GM18508 (cell line): ENCODE measurements at regions not wholly inside any gene's neighbourhood (a gene's known extent, or its start where the extent isn't known, plus 50 kb on each side); places are given as distances from the start of the nearest gene placed in this dataset.

Experiments
- ATAC-seq: cut with Tn5 transposase; IDR thresholded peaks from one replicate; pipeline ENCODE4 v1.9.1; 2021; ENCODE audit warnings: moderate number of reproducible peaks; ENCODE audit not compliant: insufficient read depth, unreplicated experiment

DNA sequence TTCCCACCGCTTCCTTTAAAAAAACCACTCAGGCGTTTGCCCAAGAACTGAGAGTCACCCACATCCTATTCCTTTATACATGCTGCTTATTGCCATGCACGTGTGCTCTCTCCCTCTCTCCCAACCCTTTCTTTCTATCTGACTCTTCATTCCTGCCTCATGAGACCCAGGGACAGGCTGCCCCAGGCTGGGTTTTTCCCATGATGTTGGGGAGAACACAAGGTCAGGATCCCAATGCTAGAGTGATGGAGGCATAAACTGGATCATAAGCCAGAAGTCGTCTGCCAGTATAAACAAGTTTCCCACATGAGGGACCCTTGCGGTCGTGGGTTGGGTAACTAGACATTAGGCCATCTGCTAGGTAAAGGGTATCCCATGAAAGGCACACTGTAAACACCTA, 64.9 kb downstream of the CD2 start:
- no peak for ATAC-seq

DNA sequence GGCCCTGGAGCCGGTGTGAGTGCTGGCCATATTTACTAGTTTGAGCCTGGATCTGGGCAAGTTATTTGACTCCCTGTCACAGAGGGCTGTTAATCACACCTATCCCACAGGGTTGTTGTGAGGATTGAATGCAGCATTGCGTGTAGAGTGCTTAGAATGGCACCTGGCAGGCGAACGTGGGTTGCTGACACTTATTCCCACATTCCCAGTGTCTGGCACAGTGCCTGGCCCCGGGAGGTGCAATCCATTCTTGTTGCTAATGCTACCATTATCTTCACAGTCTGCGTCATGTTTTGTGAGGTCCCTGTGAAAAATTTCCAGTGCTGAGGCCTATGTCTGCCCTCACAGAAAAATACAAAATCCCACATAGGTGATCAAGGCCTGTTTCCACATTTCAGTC, 66.1 kb downstream of the CD2 start:
- ATAC-seq = no peak

DNA sequence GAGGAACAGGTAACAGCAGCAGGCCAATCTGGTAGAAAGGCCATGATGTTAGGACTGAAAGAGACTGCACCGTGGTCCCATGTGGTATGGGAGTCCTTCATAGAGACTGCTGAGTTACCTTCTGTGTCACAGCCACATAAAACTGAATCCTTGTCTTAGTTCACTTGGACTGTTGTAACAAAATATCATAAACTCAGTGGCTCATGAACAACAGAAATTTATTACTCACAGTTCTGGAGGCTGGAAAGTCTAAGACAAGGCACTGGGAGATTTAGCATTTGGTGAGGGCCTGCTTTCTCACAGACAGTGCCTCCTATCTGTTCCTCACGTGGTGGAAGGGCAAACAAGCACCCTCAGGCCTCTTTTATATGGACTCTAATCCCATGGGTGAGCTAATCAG, 67.5 kb downstream of the CD2 start:
- no peak for ATAC-seq

DNA sequence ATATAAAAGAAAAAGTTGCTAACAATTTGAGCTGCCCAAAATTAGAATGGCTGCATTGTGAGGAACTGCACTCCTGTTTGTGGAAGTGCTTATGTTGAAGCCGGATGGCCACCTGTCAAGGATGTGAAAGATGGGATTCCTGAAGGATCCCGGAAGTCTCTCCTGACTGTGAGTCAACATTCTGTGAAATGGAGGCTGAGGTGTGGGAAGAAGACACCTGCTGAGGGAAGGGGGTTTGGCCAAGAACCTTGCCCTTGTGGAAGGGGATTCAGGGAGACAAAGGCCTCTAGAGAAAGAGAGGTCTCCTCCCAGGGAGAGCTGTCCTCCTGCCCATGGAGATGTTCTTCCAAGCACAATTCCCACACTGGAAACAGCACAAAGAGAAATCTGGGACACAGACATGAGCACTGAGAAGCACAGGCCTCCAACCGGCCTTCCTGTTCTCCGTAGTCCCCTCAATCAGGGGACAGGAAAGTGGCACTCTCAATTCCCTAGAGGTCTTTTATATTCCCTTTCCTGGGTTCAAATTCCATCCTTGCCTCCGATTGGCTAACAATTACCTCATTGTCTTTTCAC, 70.5 kb downstream of the CD2 start:
- ATAC-seq = no peak

DNA sequence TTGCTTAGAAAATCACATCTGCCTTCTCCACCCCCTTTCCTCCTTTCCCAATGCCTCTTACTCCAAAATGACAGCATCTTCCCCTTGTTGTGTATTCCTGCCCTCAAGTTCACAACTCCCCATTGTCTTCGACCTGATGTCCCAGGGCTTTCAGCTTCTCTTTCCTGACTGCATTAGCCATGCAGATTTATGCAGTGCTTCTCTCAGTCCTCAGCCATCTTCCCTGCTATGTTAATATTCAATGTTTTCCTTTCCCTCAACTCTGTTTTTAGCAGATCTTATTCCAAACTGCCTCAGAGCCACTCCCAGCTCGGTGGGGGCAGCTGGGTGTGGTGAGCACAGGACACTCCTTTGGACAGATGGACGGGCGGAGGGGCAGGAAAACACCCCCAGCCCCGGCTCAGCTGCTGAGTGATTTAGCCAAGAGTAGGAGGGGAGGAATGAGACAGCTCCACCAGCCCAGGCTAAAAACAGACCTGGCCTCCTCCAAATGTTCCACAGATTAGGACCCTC, 71.0 kb downstream of the CD2 start:
- ATAC-seq = no peak

DNA sequence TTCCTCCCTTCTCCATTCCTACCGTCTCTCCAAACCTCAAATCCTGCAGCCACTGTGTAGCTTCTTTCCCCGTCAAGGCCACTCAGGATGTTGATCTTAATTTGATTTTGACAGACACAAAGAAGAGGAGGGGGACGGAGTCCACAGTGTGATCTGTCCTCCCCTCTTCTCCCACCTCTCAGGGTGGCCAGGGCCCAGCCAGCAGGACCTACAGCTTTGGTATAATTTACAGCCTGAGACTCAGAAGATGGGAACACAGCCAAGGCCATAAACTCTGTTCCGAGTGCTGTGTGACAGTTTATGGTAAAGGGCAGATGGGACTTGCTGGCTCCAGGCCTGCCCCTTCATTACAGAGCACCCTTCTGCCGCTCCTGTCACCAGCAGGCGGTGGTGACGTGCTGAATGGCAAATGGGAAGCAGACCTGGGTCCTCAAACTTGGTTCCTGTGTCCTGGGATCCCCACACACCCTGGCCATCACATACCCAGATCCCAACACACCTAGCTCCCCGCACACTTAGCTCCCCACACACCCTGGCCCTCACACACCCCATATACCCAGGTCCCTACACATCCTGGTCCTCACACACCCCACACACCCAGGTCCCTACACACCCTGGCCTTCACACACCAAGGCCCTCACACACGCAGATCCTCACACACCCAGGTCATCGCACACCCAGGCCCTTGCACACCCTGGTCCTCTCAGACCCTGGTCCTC, 71.6 kb downstream of the CD2 start:
- no peak for ATAC-seq

DNA sequence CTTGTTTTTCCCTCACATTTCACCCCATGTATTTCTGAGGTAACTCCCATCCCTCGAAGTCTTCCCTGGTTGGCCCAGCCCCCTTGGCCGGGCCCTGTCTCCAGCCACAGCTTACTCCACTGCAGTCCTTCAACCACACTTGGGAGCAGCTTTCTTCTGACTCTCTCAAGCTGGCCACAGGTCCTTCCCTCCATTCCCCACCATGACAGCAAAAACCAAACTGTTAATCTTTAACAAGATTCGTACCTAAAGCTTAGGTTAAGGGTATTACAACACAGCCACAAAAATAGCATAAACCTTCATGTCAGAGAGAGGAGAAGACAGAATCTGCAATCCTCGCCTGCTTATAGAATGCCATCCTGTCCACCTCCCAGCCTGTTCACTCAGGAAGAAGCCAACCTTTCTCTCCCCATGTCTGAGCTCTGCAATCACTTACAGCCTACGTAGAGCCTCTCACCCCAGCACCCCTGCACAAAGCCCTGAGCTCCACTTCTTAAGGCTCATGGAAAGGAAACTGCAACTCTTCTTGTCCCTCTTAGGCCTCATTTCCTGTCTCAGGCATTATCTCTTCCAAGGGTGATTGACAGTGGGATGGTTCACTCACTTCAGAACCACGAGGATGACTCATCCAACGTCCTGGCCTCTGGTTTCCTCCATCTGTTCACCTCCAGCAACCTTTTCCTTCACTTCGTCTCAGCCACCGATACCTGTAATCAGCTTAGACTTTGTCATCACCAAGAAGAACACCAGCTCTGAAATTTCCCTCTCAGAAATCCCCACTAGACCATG, 72.8 kb downstream of the CD2 start:
- peak; percentile 78 for ATAC-seq

DNA sequence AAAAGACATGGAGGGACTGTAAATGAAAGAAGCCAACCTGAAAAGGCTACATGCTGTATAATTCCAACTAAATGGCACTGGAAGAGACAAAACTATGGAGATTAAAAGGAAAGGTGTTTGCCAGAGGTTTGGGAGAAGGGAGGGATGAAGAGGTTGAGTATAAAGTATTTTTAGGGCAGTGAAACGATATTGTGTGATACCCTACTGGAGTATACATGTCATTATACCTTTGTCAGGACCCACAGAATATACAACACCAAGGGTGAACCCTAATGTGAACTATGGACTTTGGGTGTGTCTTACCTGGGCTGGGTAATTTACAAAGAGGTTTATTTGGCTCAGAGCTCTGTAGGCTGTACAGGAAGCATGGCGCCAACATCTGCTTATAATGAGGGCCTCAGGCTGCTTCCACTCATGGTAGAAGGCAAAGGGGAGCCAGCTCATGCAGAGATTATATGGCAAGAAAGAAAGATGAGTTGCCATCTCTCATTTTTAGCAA, 73.4 kb downstream of the CD2 start:
- ATAC-seq = no peak

DNA sequence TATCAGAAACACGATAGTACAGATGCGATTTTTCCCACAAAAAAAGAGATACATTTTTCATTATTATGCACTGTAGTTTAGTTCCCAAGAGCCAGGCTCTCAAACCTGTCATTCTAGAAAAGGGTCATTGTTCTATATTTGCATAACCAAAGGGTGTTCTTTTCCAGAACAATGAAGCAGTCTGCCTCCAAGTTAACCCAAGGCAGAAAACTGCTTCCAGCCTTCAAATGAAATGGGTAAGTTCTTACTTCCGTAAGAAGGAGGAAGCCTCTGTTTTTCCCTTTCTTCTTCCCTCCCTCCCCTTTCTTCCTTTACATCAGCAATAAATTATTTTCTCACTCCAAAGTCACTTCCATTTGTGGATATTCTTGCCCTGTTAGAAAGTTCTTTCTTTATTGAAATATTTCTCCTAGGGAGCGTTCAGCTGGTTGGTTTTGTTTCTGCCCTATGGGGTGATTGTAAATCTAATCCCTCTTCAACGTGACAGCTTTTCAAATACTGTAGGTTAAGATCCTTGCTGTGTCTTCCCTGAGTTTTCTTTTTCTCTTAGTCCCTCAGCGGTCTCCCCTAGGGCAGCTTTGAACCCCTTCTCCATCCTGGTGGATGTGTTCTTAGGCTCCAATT, 77.3 kb upstream of the PTGFRN start:
- no peak for ATAC-seq

DNA sequence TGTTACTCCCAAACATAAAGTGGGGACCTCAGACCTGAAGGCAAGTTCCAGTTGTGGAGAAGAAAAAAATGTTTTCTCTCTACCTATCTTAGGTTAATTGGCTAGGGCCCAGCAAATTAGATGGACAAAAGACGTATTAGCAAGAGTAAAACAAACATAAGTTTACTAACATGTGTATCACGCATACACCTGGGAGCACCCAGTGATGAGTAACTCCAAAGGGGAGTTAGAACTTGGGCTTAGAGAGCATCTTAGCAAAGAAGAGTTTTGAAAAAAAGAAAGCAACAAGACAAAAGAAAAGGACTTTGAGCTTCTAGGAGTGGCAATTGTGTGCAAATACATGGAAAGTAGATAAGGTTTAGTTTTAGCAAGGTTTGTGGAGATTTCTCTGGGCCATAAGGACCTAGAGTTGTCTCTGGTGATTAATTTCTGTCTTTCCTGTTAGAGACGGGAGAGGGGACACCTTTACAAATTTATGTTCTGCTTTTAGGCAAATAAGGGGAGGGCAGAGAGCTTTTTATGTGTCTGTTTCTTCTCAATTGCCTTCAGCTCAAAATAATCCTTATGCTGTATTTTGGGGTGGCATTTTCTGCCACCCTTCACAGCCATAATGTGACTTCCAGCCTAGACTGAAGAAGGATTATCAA, 76.7 kb upstream of the PTGFRN start:
- ATAC-seq = no peak

DNA sequence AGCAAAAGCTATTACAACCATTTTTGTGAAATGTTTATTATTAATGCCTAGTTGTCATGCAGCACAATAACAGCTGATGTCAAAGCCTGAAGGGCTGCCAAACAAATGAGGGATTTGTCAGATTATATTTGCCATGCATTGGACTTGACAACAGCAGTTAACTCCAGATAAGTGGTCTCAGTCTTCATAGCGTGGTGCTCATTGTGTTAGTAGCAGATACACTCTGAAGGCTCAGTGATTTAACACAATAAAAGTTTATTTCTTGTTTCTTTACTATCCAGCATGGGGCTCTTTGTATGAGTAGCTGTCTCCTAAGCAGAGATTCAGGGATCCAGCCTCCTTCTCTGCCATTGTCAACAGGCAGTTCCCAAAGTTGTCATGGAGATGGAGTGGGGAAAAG, 76.0 kb upstream of the PTGFRN start:
- ATAC-seq = no peak

DNA sequence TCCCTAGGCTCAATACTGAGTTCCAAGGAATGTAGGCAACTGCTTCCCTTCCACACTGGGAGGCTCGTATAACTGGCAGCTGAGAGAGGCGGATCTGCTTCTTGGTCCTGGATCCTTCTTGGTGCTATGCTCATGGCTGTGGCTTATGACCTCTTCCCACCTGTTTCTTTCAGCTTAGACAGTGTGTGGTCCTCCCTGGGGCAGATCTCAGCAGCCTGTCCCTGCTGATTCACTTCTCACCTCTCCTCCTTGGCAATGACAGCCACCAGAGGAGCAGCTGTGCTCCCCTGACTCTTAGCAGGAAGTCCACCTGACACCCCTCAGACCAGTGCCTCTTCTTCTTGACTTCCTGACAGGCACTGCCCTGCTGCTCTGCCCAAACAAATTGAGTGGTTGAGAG, 75.1 kb upstream of the PTGFRN start:
- ATAC-seq = no peak

DNA sequence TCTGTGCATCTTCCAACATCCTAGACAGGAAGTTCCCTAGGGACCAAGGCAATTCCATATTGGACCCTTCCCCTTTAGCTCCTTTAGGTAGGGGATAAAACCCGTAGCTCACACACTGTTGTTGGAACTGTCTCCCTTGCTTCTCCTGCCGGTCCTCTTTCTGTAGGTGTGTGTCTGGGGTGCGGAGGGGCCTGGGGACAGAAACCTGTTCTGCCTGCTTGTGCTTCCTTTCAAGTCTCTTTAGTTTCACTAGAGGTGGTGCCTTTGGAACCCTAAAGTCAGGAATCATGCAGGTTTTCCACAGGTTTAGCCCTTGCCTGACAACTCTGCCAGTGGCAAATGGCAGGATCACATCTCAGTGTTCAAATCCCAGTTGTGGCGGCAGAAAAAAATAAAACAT, 74.6 kb upstream of the PTGFRN start:
- no peak for ATAC-seq

DNA sequence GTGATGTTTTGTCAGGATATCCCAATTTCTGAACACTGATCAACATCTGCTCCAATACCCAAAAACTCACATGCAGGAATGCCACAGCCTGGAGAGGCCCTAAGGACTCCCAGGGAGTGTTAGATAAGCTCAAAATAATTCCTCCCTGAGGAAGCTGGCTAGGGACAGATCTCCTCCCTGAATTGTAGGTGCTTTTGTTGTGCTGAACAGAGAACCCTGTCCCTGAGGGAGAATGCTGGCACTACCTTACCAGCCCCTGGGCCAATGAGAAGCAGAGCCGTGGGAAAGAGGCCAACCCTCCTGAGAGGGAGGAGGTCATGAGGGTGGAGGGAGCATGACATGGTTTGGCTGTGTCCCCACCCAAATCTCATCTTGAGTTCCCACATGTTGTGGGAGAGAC, 73.6 kb upstream of the PTGFRN start:
- ATAC-seq = no peak

DNA sequence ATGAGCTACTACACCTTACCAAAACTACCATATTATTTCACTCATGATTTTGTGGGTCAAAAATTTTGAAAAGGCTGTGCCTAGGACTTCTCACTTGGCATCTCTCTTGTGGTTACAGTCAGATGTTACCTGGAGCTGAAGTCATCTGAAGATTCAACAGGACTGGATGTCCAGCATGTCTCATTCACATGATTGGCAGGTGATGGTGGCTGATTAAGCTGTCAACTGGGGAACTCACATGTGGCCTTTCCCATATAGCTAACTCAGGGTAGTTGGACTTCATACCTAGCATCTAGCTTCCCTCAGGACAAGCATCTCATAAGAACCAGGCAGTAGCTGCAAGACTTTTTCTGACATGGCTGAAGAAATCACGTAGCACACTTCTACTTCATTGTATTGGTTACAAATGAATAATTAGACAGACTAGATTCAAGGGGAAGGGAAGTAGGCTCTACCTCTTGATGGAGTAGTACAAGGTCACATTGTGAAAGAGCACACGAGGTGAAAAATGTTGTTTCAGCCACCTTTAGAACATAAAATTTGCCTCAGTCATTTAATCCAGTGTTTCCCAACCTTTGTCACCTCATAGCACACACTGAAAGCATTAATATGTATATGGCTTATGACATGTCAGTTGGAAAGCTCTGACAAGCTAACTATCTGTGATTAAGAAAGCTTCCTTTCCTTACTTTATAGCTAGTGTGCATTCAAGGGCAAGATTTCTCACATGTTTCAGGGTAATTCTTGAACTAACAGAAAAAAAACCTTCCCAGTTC, 68.0 kb upstream of the PTGFRN start:
- ATAC-seq = no peak

DNA sequence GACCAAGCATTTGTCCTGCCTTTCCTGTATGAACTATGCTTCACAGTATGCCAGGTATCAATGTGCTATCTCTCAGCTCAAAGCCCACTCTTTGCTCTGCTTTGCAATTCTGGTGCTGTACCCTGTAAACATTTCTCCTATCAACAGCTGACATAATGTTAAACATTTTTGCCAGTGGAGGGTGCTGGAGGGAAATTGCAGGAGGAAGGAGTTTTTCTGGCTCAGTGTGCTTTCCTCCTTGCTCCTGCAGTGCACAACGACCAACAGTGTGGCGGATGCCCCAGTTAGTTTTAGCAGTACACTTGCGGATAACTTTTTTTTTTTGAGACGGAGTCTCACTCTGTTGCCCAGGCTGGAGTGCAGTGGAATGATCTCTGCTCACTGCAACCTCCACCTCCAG, 67.1 kb upstream of the PTGFRN start:
- no peak for ATAC-seq

DNA sequence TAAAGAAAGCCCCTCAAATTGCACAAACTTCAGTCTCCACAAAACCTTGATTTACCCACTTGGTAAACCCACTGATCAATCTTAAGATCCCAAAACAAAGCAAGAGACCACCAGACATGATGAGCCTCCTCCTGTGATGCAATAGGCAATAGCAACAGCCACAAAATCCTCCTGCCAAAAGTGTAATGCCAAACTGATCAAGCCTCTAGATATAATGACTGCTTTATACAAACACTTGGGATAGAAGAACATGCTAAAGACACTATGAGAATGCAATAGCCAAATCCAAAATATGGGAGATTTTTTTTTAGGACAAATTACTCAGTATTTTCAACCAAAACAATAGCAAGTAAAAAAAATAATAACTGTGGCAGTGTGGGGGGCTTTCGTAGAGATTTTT, 64.9 kb upstream of the PTGFRN start:
- ATAC-seq = no peak

DNA sequence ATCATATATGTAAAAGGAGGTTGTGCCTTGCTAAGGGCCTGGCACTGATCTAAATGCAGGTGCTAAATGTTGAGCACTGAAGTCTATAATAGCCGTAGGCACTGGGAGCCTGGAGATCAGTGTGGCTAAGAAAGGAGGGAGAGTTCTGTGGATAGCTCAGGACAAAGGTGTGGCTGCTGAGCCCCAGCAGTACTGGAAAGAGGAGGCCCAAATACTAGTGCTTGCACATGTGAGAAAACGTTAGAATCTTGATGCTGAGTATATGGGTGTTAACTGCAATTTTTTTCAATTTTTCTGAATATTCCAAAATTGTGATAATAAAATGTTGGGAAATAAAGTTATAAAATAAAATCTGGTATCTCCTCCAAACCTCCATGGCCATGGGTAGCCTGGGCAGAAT, 62.5 kb upstream of the PTGFRN start:
- no peak for ATAC-seq

DNA sequence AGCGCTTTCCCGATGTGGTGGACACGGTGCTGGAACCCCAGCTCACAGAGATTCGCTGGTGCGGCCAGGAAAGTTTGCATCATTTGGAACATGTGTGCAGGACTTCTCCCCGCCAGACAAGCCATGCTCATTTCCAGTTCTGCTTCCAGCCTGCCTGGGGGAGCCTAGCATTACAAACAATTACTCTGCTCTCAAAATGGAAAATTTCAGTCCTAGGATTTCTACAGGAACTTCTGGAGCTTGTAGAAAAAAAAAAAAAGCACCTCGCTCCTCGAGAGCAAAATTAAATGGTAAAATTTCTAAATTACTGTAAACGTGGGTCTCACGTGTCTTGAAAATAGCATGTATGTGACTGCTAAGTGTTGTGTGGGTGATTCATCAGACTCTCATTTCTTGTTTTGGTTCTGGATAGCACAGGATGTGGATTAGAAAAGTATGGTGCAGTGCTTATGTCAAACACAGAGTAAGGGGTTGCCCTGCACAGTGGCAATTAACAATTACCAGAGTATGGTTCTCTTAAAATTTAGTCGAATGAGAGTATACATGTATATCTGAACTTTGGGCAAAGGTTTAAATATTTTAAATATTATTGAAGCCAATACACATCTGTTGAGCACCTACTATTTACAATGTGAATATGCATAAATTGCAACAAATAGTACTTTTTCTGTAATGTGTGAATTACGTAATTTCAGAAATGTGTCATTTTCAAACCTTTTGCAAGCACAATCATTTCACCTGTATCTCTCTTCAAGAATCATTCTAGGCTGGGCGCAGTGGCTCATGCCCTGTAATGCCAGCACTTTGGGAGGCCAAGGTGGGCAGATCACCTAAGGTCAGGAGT, 61.8 kb upstream of the PTGFRN start:
- no peak for ATAC-seq
